ENCODE measurements at regions not wholly inside any gene's neighbourhood (a gene's known extent, or its start where the extent isn't known, plus 50 kb on each side); places are given as distances from the start of the nearest gene placed in this dataset.
"Not testable (repeated sequence)": the region's sequence is repeated elsewhere in the genome, so short reads cannot be mapped to it uniquely, and the experiment has no call there.

DNA sequence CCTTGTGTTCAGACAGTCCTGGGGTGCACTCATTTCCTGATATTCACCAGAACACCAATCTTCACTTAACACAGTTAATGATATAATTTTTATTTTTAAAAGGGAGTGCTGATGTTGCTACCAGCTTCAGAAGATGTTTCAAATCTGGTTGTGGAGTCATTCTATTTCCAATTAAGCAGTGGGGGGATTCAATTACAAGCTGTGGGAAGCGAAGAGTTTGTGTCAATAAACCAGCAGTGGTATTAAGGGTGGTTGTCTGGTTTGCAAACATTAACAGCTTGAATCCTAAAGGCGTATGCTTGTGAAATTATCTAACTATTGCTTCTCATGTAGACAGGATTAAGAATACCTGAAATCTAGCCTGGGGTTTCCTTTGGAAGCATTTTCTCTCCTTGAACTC is 1637.5 kb upstream of the GOT2 start (continued):
- no peak for TF ChIP-seq PHF8 (IDR thresholded peaks at IDR 0.05; ENCODE audit: borderline replicate concordance, low read depth)
- no peak for TF ChIP-seq ZNF302 (CRISPR knock-in tag; IDR thresholded peaks at IDR 0.05)

DNA sequence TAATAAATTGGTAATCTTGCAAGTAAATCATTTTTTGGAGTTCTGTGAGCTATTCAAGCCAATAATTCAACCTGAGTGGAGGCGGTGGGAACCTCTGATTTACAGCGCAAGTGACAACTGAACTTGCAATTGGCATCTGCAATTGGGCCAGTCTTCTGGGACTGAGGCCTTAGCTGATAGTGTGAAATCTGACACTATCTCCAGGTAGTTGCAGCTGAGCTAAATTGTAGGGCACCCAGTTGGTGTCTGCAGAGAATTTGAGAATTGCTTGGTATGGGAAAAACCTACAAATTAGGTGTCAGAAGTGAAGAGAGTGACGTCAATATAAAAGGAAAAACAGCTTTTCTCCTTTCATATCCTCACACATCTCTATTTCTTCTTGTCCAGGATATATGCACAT is 1633.6 kb upstream of the GOT2 start:
- TF ChIP-seq, protein P1, sequence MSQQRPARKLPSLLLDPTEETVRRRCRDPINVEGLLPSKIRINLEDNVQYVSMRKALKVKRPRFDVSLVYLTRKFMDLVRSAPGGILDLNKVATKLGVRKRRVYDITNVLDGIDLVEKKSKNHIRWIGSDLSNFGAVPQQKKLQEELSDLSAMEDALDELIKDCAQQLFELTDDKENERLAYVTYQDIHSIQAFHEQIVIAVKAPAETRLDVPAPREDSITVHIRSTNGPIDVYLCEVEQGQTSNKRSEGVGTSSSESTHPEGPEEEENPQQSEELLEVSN (IDR thresholded peaks at IDR 0.05; ENCODE audit: borderline replicate concordance, low read depth): no peak
- TF ChIP-seq, protein P2, sequence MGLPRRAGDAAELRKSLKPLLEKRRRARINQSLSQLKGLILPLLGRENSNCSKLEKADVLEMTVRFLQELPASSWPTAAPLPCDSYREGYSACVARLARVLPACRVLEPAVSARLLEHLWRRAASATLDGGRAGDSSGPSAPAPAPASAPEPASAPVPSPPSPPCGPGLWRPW (IDR thresholded peaks at IDR 0.05): no peak
- TF ChIP-seq CHD2 (IDR thresholded peaks at IDR 0.05; ENCODE audit: low read length, partially characterized antibody) (no peak), JUN (IDR thresholded peaks at IDR 0.05) (no peak), ZNF302 (CRISPR knock-in tag; IDR thresholded peaks at IDR 0.05) (no peak), FOXS1 (CRISPR knock-in tag; IDR thresholded peaks at IDR 0.05) (no peak), ZFP36 (IDR thresholded peaks at IDR 0.05; ENCODE audit: borderline replicate concordance, partially characterized antibody) (no peak), POLR2AphosphoS2 (conservative IDR thresholded peaks at IDR 0.05; ENCODE audit: low read length) (no peak), EHMT2 (IDR thresholded peaks at IDR 0.05; ENCODE audit: low read depth) (no peak), NR3C1 (IDR thresholded peaks at IDR 0.05) (no peak), RARB (CRISPR knock-in tag; IDR thresholded peaks at IDR 0.05) (no peak), SREBF2 (IDR thresholded peaks at IDR 0.05) (no peak)
- FAIRE-seq (no peak), DNase-seq (ENCODE audit: low read depth in 1 of 2, low spot score in 1 of 2) (no peak), ATAC-seq (no peak)
- ChIA-PET CTCF (no interaction called here), POLR2A (no interaction called here)
- Histone ChIP-seq H3K4me1 (no peaks in the 10 kb centered on the region), H3K9me3 (no peaks in the 10 kb centered on the region), H3K4me2 (no peak overlapping the region), H3K27ac (no peak overlapping the region), H3K4me3 (no peak overlapping the region)
- WGBS (ENCODE audit: missing lambda C conversion rate): 64% methylated on average over 3 of the region's 3 CpGs

DNA sequence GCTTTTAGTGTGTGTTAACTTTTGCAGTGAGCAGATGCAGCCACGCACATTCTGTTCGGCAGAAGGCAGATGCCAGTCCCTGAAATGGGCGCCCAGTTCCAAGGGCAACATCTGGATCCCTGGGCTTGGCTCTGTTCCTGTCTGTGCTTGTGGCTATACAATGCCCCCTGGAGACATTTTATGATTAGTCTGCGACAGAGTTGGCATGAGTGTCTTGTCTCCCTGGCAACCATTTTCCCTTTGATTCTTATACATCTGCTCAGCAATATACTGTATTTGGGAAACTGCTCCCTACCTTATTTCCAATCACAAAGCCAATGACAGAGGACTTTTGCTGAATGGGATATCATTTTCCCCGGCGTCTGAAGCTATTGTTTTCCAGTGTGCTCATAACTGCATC is 1629.5 kb upstream of the GOT2 start:
- TF ChIP-seq HOXA7 (CRISPR knock-in tag; IDR thresholded peaks at IDR 0.05) (no peak), RAD21 (conservative IDR thresholded peaks at IDR 0.05 in 1 of 2, IDR thresholded peaks at IDR 0.05 in 1 of 2) (0 out of 5 replicates have a peak, but pooled peaks of 1 of the 2 experiments have one; percentile 12)
- WGBS (ENCODE audit: missing lambda C conversion rate): 36% methylated on average over 6 of the region's 6 CpGs
- Histone ChIP-seq H3K4me1 (no peaks in the 10 kb centered on the region), H3K27ac (no peak overlapping the region), H3K4me2 (no peak overlapping the region), H3K9me3 (no peaks in the 10 kb centered on the region), H3K4me3 (no peak overlapping the region)
- POLR2A ChIA-PET: no interaction called here
- CTCF ChIA-PET: no interaction called here
- no peak for FAIRE-seq
- DNase-seq (ENCODE audit: low read depth in 1 of 2, low spot score in 1 of 2): no peak
- no peak for ATAC-seq

DNA sequence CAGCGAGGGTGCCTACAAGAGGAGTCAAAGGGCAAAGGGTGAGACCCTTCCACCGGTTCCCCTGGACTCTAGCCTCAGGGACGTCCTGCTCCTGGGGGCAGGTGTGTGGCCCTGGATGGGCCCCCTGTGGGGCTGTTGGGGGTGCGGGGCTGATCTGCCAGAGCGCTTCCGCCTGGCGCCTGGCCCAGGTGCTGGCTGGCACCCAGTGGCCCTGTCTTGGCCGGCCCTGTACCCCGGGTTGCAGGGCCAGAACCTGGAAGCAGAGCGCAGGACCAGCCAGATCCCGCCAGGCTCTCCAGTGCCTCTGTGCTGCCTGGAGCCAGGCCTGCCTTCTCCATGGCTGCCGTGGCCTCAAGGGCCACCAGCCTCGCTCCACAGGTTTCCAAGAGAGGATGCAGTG is 1625.8 kb upstream of the GOT2 start:
- H3K27ac ChIP-seq; H3K4me2 ChIP-seq; H3K9me3 ChIP-seq; DNase-seq (ENCODE audit: low read depth in 1 of 2, low spot score in 1 of 2); CTCF ChIA-PET; H3K4me1 ChIP-seq; POLR2A ChIA-PET; H3K4me3 ChIP-seq; FAIRE-seq; ATAC-seq: not testable (repeated sequence)
- WGBS (ENCODE audit: missing lambda C conversion rate): 61% methylated on average over 6 of the region's 13 CpGs

DNA sequence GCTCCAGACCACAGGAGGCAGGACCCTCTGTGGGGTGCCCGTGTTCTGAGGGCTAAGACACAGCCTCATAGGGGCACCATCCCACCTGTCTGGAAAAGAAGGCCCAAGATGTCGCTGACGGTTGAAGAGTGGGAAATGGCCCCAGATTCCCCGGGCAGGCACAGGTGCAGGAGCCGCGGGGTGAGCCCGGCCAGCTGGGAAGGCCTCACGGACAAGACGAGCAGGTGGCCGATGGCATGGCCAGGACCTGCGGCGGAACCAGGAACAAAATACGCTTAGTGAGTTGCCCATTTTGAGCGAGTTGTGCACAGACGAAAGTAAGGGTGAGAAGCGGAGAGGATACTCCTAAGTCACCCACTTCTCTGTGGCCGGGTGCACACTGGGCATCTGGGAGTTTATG is 1625.3 kb upstream of the GOT2 start:
- POLR2A ChIA-PET; FAIRE-seq; H3K27ac ChIP-seq; H3K4me2 ChIP-seq; H3K9me3 ChIP-seq; H3K4me3 ChIP-seq; H3K4me1 ChIP-seq; CTCF ChIA-PET; ATAC-seq; DNase-seq (ENCODE audit: low read depth in 1 of 2, low spot score in 1 of 2): not testable (repeated sequence)
- 82% methylated on average over 16 of the region's 17 CpGs for WGBS (ENCODE audit: missing lambda C conversion rate)

DNA sequence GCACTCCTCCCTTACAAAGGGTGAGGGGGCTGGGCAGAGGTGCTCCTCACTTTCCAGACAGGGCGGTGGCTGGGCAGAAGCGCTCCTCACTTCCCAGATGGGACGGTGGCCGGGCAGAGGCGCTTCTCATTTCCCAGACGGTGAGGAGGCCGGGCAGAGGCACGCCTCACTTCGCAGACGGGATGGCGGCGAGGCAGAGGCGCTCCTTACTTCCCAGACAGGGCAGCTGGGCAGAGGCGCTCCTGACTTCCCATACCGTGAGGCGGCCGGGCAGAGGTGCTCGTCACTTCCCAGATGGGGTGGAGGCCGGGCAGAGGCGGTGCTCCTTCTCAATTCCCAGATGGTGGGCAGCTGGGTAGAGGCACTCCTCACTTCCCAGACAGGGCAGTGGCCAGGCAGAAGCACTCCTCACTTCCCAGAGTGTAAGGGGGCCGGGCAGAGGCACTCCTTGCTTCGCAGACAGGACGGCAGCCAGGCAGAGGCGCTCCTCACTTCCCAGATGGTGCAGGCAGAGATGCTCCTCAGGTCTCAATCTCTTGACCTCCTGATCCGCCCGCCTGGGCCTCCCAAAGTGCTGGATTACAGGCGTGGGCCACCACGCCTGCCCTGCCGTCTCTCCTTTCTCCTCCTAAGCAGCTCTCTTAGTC is 1623.9 kb upstream of the GOT2 start:
- DNase-seq (ENCODE audit: low read depth in 1 of 2, low spot score in 1 of 2); H3K27ac ChIP-seq; H3K4me1 ChIP-seq; H3K9me3 ChIP-seq; CTCF ChIA-PET; POLR2A ChIA-PET; H3K4me3 ChIP-seq; H3K4me2 ChIP-seq; ATAC-seq; FAIRE-seq: not testable (repeated sequence)
- WGBS (ENCODE audit: missing lambda C conversion rate): 47% methylated on average over 14 of the region's 29 CpGs
